ENCODE measurements at regions not wholly inside any gene's neighbourhood (a gene's known extent, or its start where the extent isn't known, plus 50 kb on each side); places are given as distances from the start of the nearest gene placed in this dataset.

- no peak for TF ChIP-seq POLR2A (IDR thresholded peaks at IDR 0.05)
- TF ChIP-seq CTCF (IDR thresholded peaks at IDR 0.05): no peak
- DNase-seq: no peak
- H3K4me3 ChIP-seq (replicated peaks in 1 of 3): no peak overlapping the region
- no peak overlapping the region for H3K27ac ChIP-seq
- no peaks in the 10 kb centered on the region for H3K9me3 ChIP-seq
- H3K27me3 ChIP-seq: no peaks in the 10 kb centered on the region
- 96% methylated on average over 7 to 14 of the region's 25 CpGs for WGBS, 2 donors
- no peaks in the 10 kb centered on the region for H3K36me3 ChIP-seq
- H3K4me1 ChIP-seq: no peaks in the 10 kb centered on the region
- intact Hi-C loops (cut with DNase I): no loop called here
Observed at GRCh38 chr9:30299126-30299780, 2085.2 kb upstream of the ACO1 start.

- H3K4me3 ChIP-seq (replicated peaks in 1 of 3): no peak overlapping the region
- H3K4me1 ChIP-seq: no peaks in the 10 kb centered on the region
- H3K27ac ChIP-seq: no peak overlapping the region
- H3K27me3 ChIP-seq: no peaks in the 10 kb centered on the region
- intact Hi-C loops (cut with DNase I): no loop called here
- DNase-seq: no peak
- H3K9me3 ChIP-seq: no peaks in the 10 kb centered on the region
- no peaks in the 10 kb centered on the region for H3K36me3 ChIP-seq
- WGBS, 2 donors: 74% methylated on average over 5 of the region's 5 CpGs
- TF ChIP-seq POLR2A (IDR thresholded peaks at IDR 0.05) (no peak), CTCF (IDR thresholded peaks at IDR 0.05) (no peak)
Observed at GRCh38 chr9:30301271-30301963, 2083.0 kb upstream of the ACO1 start.

- Histone ChIP-seq H3K4me1 (no peaks in the 10 kb centered on the region), H3K9me3 (no peaks in the 10 kb centered on the region), H3K27me3 (no peaks in the 10 kb centered on the region), H3K36me3 (no peaks in the 10 kb centered on the region), H3K27ac (no peak overlapping the region), H3K4me3 (replicated peaks in 1 of 3) (no peak overlapping the region)
- no peak for TF ChIP-seq POLR2A (IDR thresholded peaks at IDR 0.05)
- no peak for TF ChIP-seq CTCF (IDR thresholded peaks at IDR 0.05)
- no peak for DNase-seq
- intact Hi-C loops (cut with DNase I): no loop called here
- 78 to 84% methylated on average over 2 of the region's 2 CpGs for WGBS, 2 donors
Observed at GRCh38 chr9:30310711-30311110, 2073.7 kb upstream of the ACO1 start.

- 71 to 73% methylated on average over 4 of the region's 4 CpGs for WGBS, 2 donors
- Histone ChIP-seq H3K4me3 (replicated peaks in 1 of 3) (no peak overlapping the region), H3K27ac (no peak overlapping the region), H3K9me3 (no peaks in the 10 kb centered on the region), H3K4me1 (no peaks in the 10 kb centered on the region), H3K36me3 (no peaks in the 10 kb centered on the region), H3K27me3 (no peaks in the 10 kb centered on the region)
- no peak for DNase-seq
- TF ChIP-seq CTCF (IDR thresholded peaks at IDR 0.05): no peak
- no peak for TF ChIP-seq POLR2A (IDR thresholded peaks at IDR 0.05)
- intact Hi-C loops (cut with DNase I): no loop called here
Observed at GRCh38 chr9:30329431-30329830, 2055.0 kb upstream of the ACO1 start.

GRCh38 chr9:30348904-30349303 lies 2035.5 kb upstream of the ACO1 start:
- Histone ChIP-seq H3K36me3 (no peaks in the 10 kb centered on the region), H3K9me3 (no peaks in the 10 kb centered on the region), H3K4me1 (no peaks in the 10 kb centered on the region), H3K4me3 (replicated peaks in 1 of 3) (no peak overlapping the region), H3K27me3 (no peaks in the 10 kb centered on the region), H3K27ac (no peak overlapping the region)
- WGBS, 2 donors: 92% methylated on average over 14 to 15 of the region's 15 CpGs
- no peak for TF ChIP-seq POLR2A (IDR thresholded peaks at IDR 0.05)
- no peak for TF ChIP-seq CTCF (IDR thresholded peaks at IDR 0.05)
- intact Hi-C loops (cut with DNase I): no loop called here
- DNase-seq: no peak

Data from thyroid gland (tissue), 4 donors.